Lung (tissue), 11 donors: ENCODE measurements at regions not wholly inside any gene's neighbourhood (a gene's known extent, or its start where the extent isn't known, plus 50 kb on each side); places are given as distances from the start of the nearest gene placed in this dataset.

Source experiments
- ATAC-seq: fragments of 200-7000 bp; cut with Tn5 transposase; one replicate; pipeline ENCODE4 v1.9.1; 2020; ENCODE audit warnings: moderate number of reproducible peaks; ENCODE audit not compliant: insufficient read depth, low FRiP score
- DNase-seq, 3 donors: peaks; one replicate each; pipeline ENCODE4 v3.0.0-alpha.2; 2013 to 2017
- H3K27ac ChIP-seq, 2 donors: one replicate each; pipeline ENCODE4 v1.5.1; 2013; ENCODE audit warnings: mild to moderate bottlenecking in 2 of 2, moderate library complexity in 2 of 2, control low read depth in 1 of 2, inconsistent platforms in 1 of 2, low read depth in 1 of 2, low read length in 1 of 2
- H3K27me3 ChIP-seq, 3 donors: one replicate each; pipeline ENCODE4 v1.5.1; 2013; ENCODE audit warnings: low read length in 2 of 3; ENCODE audit not compliant: control insufficient read depth in 3 of 3, insufficient read depth in 3 of 3
- H3K36me3 ChIP-seq, 4 donors: one replicate each; pipeline ENCODE4 v1.5.1; 2013; ENCODE audit warnings: low read length in 4 of 4, mild to moderate bottlenecking in 1 of 4, moderate library complexity in 1 of 4; ENCODE audit not compliant: control insufficient read depth in 4 of 4, insufficient read depth in 4 of 4
- H3K4me1 ChIP-seq, 5 donors: one replicate each; pipeline ENCODE4 v1.5.1; 2013; ENCODE audit warnings: low read length in 5 of 5, mild to moderate bottlenecking in 2 of 5, moderate library complexity in 1 of 5; ENCODE audit not compliant: control insufficient read depth in 5 of 5, insufficient read depth in 5 of 5
- H3K4me3 ChIP-seq: one replicate; pipeline ENCODE4 v1.5.1; 2013; ENCODE audit warnings: mild to moderate bottlenecking, control low read depth, moderate library complexity
- H3K9ac ChIP-seq, 2 donors: one replicate each; pipeline ENCODE4 v1.5.1; 2013; ENCODE audit warnings: low read length in 2 of 2, control low read depth in 1 of 2; ENCODE audit not compliant: insufficient read depth in 1 of 2
- H3K9me3 ChIP-seq, 4 donors: one replicate each; pipeline ENCODE4 v1.5.1; 2013; ENCODE audit warnings: low read length in 3 of 4, mild to moderate bottlenecking in 1 of 4, moderate library complexity in 1 of 4; ENCODE audit not compliant: control insufficient read depth in 4 of 4, insufficient read depth in 3 of 4
- WGBS, 2 donors: extraction: QIAGEN DNeasy Blood & Tissue Kit; methylation state at CpG; one replicate each; pipeline ENCODE4 v1.1.7; 2013; 5-methylcytosine and 5-hydroxymethylcytosine counted together
- TF ChIP-seq, protein P1 (sequence below): IDR thresholded peaks from 2 replicates; pipeline ENCODE4 v1.5.1; 2012; ENCODE audit warnings: mild to moderate bottlenecking; ENCODE audit errors: control extremely low read depth, extremely low read depth
- donor health status: control.
- donor health status: control.
- donor health status: Bipolar disorder and iron deficiency.
- donor health status: healthy.
- donor health status: DM: yes; HTN: yes; CAD: no.

DNA sequence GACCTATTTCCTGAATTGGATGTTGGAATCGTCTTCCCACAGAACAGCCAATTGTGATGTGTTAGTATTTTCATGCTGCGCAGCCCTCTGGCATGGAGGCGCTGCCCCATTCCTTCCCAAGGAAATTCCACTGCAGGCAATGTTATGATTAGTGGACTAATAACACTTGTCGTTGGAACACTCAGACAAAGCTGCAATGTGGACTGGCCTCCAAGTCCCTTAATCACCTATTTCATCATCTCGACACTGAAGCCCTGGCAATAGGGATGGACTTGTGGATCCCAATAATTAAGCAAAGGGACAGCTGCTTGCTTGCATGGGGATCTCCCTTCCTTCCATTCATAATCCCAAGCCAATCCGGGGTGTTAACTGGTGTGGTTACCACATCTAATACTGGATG lies 59.9 kb downstream of the PABIR2 start:
- 54 to 59% methylated on average over 6 of the region's 6 CpGs for WGBS, 2 donors
- Histone ChIP-seq H3K4me1 (peaks cover 5 to 52% (median 8%) of the 10 kb centered on the region in 5 donors), H3K36me3 (no peaks in the 10 kb centered on the region), H3K4me3 (no peak overlapping the region), H3K9me3 (peaks cover 0 to 2% (median 0%) of the 10 kb centered on the region in 4 donors), H3K27me3 (peaks cover 0 to 12% (median 5%) of the 10 kb centered on the region in 3 donors), H3K27ac (no peak overlapping the region), H3K9ac (no peak overlapping the region)
- peak; percentile 50 to 83 (median 79) for DNase-seq
- ATAC-seq, result no peak
- TF ChIP-seq, protein P1, sequence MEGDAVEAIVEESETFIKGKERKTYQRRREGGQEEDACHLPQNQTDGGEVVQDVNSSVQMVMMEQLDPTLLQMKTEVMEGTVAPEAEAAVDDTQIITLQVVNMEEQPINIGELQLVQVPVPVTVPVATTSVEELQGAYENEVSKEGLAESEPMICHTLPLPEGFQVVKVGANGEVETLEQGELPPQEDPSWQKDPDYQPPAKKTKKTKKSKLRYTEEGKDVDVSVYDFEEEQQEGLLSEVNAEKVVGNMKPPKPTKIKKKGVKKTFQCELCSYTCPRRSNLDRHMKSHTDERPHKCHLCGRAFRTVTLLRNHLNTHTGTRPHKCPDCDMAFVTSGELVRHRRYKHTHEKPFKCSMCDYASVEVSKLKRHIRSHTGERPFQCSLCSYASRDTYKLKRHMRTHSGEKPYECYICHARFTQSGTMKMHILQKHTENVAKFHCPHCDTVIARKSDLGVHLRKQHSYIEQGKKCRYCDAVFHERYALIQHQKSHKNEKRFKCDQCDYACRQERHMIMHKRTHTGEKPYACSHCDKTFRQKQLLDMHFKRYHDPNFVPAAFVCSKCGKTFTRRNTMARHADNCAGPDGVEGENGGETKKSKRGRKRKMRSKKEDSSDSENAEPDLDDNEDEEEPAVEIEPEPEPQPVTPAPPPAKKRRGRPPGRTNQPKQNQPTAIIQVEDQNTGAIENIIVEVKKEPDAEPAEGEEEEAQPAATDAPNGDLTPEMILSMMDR, result no peak

DNA sequence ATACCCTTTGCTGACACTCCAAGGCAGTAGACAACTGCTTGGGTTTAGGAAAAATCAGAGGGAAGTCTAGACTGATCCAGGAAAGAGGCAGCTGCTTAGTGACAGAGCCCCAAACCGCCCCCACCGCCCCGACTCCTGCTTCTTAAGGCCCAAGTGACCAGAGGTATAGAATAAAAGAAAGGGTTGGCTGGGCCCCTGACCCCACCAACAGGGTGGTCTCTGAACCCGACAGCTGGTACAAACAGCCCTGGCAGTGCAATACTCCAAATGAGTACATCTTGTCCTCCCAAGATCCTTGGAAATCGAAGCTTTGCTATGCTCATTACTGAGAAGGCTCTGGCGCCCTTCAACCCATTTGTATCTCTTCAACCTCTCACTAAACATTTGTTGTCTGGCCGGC lies 60.6 kb downstream of the PABIR2 start:
- WGBS, 2 donors, result 76 to 89% methylated on average over 7 of the region's 7 CpGs
- Histone ChIP-seq H3K27me3 (peaks cover 0 to 12% (median 5%) of the 10 kb centered on the region in 3 donors), H3K9me3 (peaks cover 0 to 2% (median 0%) of the 10 kb centered on the region in 4 donors), H3K4me3 (no peak overlapping the region), H3K4me1 (peaks cover 5 to 52% (median 8%) of the 10 kb centered on the region in 5 donors), H3K27ac (no peak overlapping the region), H3K36me3 (no peaks in the 10 kb centered on the region), H3K9ac (no peak overlapping the region)
- TF ChIP-seq, protein P1, result no peak
- DNase-seq, result no peak
- no peak for ATAC-seq

DNA sequence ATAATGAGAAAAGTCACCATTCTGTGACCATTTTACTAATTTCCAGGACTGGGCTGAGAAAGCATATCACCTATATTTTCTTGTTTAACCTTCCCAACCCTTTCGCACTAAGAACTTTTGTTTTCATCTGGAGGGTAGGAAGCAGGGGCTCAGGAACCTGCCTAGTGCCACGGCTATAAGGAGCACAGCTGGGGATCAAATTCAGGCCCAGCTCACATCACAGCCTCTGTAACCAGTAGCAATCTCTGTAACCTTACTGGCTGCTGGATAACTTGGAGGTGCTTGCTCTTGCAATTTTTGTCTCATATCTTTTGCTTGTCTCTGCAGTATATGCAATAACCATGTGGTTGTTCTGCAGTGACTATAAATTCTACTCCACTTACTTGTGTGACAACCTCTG lies 62.0 kb downstream of the PABIR2 start:
- WGBS, 2 donors, result 79 to 100% methylated on average over 2 of the region's 2 CpGs
- TF ChIP-seq, protein P1, result no peak
- DNase-seq, result no peak
- no peak overlapping the region for H3K9ac ChIP-seq
- peaks cover 5 to 52% (median 8%) of the 10 kb centered on the region in 5 donors for H3K4me1 ChIP-seq
- no peaks in the 10 kb centered on the region for H3K36me3 ChIP-seq
- no peak overlapping the region for H3K4me3 ChIP-seq
- no peaks in the 10 kb centered on the region for H3K9me3 ChIP-seq
- H3K27me3 ChIP-seq, result peaks cover 3 to 8% (median 3%) of the 10 kb centered on the region in 3 donors
- no peak overlapping the region for H3K27ac ChIP-seq
- no peak for ATAC-seq

DNA sequence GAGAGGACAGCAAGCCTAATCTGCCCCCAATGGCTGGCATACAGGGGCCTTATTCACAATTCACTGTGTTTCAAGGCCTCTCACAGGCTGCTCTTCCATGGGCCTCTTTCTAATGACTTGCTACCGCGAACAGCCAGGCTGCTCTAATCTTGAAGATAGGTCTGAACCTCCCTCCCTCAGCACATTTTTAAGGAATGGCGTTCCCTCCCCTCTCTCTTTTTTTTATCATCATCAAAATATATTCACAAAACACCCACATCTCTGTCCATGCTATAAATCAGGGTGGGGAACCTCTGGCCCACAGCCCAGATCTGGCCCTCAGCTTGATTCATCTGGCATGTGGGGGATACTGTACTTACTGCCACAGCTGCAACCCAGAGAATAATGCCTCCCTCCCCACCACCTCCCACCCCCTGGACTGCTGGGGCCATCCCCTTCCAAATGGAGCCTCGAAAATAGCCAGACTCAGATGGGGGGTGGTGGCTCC lies 62.5 kb downstream of the PABIR2 start:
- DNase-seq, result peak; percentile 81 to 86 (median 82)
- TF ChIP-seq, protein P1, result no peak
- 57 to 81% methylated on average over 4 of the region's 4 CpGs for WGBS, 2 donors
- H3K9me3 ChIP-seq, result no peaks in the 10 kb centered on the region
- H3K27me3 ChIP-seq, result peaks cover 3 to 8% (median 4%) of the 10 kb centered on the region in 3 donors
- no peak overlapping the region for H3K9ac ChIP-seq
- H3K4me3 ChIP-seq, result no peak overlapping the region
- peaks cover 5 to 52% (median 8%) of the 10 kb centered on the region in 5 donors for H3K4me1 ChIP-seq
- ATAC-seq, result no peak
- H3K27ac ChIP-seq, result no peak overlapping the region
- no peaks in the 10 kb centered on the region for H3K36me3 ChIP-seq
